Activated CD4-positive, alpha-beta T cell treated with anti-CD3 and anti-CD28 coated beads, Interleukin-2, amount 10 ng/mL, durations not matched to agents 7 days and 5 days (primary cell): ENCODE measurements at regions not wholly inside any gene's neighbourhood (a gene's known extent, or its start where the extent isn't known, plus 50 kb on each side); places are given as distances from the start of the nearest gene placed in this dataset.
A peak's percentile ranks its signal among the peaks of the same experiment; 100 is the strongest.
"Not testable (repeated sequence)": the region's sequence is repeated elsewhere in the genome, so short reads cannot be mapped to it uniquely, and the experiment has no call there.

Experiments used
- CTCF ChIA-PET: fragments of 350-600 bp; sonication (Branson Sonifier 250); formaldehyde crosslinking; loops from one replicate; lab custom pipeline; 2021; ENCODE audit warnings: antibody characterized with exemption; lab: Charles Lee
- POLR2A ChIA-PET: fragments of 350-600 bp; sonication (Branson Sonifier 250); formaldehyde crosslinking; loops from one replicate; lab custom pipeline; 2021; ENCODE audit warnings: antibody characterized with exemption; lab: Charles Lee
- DNase-seq: peaks from one replicate; pipeline ENCODE4 v3.0.0-alpha.2; 2020
- H3K27ac Mint-ChIP-seq: one replicate; pipeline ENCODE4 v1.8.0; 2021; ENCODE audit warnings: mild to moderate bottlenecking, moderate library complexity, mixed read lengths
- H3K27me3 Mint-ChIP-seq: one replicate; pipeline ENCODE4 v1.8.0; 2021; ENCODE audit warnings: mixed read lengths
- H3K36me3 Mint-ChIP-seq: one replicate; pipeline ENCODE4 v1.8.0; 2021; ENCODE audit warnings: low read depth, mixed read lengths
- H3K4me1 Mint-ChIP-seq: one replicate; pipeline ENCODE4 v1.8.0; 2021; ENCODE audit warnings: mixed read lengths
- H3K4me3 Mint-ChIP-seq: one replicate; pipeline ENCODE4 v1.8.0; 2021; ENCODE audit warnings: mild to moderate bottlenecking, moderate library complexity, mixed read lengths
- H3K9me3 Mint-ChIP-seq: one replicate; pipeline ENCODE4 v1.8.0; 2021; ENCODE audit warnings: mixed read lengths

DNA sequence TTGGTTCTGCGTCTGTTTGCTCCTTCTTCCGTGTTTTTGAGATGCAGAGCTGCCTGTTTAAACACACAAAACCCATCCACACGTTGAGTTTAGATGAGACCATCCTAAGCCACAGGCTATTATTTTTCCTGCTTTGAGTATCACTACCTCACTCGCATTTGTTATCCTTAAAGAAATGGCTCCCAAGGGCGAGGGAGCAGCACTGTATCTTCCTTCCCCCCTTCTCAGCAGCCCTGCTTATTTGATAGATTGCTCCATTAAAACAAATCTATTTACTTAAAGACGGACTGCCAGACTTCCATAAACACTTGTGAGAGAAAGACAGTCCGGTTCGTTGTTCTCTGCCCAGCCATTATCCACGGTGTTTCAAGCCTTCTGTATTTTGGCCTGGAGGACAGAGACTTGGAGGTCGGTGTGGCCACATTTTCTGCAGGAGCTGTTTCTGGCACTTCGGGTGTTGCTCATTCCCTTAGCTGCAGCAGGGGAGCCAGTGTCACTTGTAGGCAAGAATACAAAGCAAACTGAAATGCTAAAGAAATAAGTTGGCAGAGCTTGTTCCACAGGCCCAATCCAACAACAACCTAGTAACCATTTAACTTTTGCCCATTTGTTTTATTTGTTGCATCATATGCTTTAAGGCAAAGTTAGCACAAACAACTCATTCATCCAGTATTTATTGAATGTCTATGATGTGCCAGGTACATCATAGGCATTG lies 275.4 kb downstream of the TTC6 start:
- no peaks in the 10 kb centered on the region for H3K27me3 Mint-ChIP-seq
- peaks cover 7% of the 10 kb centered on the region for H3K4me1 Mint-ChIP-seq
- DNase-seq, result no peak
- CTCF ChIA-PET, result no interaction called here
- H3K4me3 Mint-ChIP-seq, result no peak overlapping the region
- no peaks in the 10 kb centered on the region for H3K9me3 Mint-ChIP-seq
- H3K36me3 Mint-ChIP-seq, result no peaks in the 10 kb centered on the region
- POLR2A ChIA-PET, result no interaction called here
- H3K27ac Mint-ChIP-seq, result no peak overlapping the region

DNA sequence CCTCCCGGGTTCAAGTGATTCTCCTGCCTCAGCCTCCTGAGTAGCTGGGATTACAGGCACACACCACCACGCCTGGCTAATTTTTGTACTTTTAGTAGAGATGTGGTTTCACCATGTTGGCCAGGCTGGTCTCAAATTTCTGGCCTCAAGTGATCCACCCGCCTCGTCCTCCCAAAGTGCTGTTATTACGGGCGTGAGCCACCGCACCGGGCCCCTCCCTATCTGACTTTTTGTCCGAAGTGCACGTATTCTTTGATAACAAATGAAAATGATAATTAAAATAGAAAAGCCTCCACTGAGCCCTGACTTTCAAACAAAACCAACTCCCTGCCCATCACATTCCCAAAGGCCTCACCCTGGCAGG lies 278.6 kb downstream of the TTC6 start:
- H3K4me1 Mint-ChIP-seq, H3K36me3 Mint-ChIP-seq, POLR2A ChIA-PET, H3K27ac Mint-ChIP-seq, H3K27me3 Mint-ChIP-seq, DNase-seq, H3K9me3 Mint-ChIP-seq, H3K4me3 Mint-ChIP-seq: not testable (repeated sequence)
- CTCF ChIA-PET, result interaction anchor here (0.5 to 1.0 kb wide), 4 partner anchors 15 to 583 kb away, joined by 3 to 5 read pairs (median 3); no protein-coding TSS in a partner anchor

DNA sequence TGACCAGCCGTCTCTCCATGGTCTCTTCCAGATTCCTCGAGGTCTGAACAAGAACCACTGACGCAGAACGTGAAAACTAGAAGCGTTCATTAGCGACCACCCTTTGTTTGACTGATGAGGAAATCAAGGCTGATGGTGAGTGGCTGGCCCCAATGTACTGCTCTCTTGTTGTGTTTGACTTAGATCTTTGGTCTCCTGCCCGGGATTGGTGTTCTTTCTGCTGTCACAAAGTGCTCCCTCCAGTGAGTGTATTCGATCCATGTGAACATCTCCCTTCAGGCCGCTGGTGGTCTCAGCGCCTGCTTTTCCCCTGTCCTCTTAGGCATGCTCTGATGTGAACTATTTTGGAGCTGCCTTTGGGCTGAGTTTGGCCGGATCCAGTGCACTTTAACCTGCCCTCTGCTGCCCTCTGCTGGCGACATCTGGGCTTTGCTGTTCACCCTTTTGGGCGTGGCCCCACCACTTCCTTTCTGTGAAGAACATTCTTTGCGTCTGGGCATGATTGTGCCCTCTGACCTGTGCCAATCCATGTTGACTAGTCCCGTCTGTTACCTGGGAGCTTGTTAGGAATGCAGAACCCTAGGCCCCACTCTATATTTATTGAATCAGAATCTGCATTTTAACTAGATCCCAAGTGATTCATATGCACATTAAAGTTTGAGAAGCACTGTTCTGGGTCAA lies 279.1 kb downstream of the TTC6 start:
- H3K27ac Mint-ChIP-seq, result no peak overlapping the region
- peak; percentile 86 for DNase-seq
- H3K36me3 Mint-ChIP-seq, result no peaks in the 10 kb centered on the region
- POLR2A ChIA-PET, result no interaction called here
- no peak overlapping the region for H3K4me3 Mint-ChIP-seq
- CTCF ChIA-PET, result interaction anchor here (0.5 to 1.0 kb wide), 4 partner anchors 15 to 583 kb away, joined by 3 to 5 read pairs (median 3); no protein-coding TSS in a partner anchor
- peaks cover 7% of the 10 kb centered on the region for H3K4me1 Mint-ChIP-seq
- no peaks in the 10 kb centered on the region for H3K9me3 Mint-ChIP-seq
- peaks cover 5% of the 10 kb centered on the region for H3K27me3 Mint-ChIP-seq

DNA sequence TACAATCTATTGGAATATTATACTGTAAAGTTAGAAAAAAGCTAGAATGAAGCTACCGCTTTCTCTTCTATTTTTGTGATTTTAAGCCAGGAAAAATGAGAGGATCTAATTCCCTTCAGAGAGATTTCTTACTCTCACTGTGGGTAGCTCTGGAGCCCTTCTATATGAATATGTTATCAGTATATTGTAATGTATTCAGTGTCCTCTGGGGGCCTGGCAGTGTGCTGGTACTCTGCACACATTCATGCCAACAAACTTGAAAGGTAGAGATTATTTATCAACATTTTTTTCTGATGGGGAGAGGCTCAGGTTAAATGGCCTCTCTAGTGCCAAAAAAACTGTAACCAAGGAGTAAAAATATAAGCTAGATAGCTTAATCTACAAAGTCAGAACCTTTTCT lies 292.8 kb downstream of the TTC6 start:
- DNase-seq, result no peak
- H3K36me3 Mint-ChIP-seq, result no peaks in the 10 kb centered on the region
- H3K27ac Mint-ChIP-seq, result no peak overlapping the region
- ChIA-PET POLR2A (no interaction called here), CTCF (no interaction called here)
- H3K4me3 Mint-ChIP-seq, result no peak overlapping the region
- no peaks in the 10 kb centered on the region for H3K4me1 Mint-ChIP-seq
- no peaks in the 10 kb centered on the region for H3K27me3 Mint-ChIP-seq
- H3K9me3 Mint-ChIP-seq, result no peaks in the 10 kb centered on the region

DNA sequence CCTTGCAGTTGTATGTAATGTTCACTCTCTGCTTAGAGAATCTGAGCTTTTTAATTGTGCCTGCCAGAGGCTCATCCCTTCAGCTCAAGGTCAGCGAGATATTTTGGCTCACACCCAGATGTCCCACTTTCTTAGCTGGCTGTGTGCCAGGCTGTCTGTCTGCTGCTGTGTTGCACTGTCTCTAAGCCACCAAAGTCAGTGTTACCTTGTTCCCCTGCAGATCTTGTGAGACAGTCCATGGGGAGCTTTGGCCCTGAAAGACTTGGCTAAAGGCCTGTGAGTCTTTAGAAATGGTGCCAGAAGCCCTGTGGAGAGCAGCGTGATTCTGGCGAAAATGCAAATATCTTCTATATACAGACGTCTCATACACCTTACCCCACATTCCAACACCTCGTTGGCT lies 293.7 kb downstream of the TTC6 start:
- no peaks in the 10 kb centered on the region for H3K27me3 Mint-ChIP-seq
- no peaks in the 10 kb centered on the region for H3K36me3 Mint-ChIP-seq
- H3K9me3 Mint-ChIP-seq, result no peaks in the 10 kb centered on the region
- no peak overlapping the region for H3K27ac Mint-ChIP-seq
- H3K4me3 Mint-ChIP-seq, result no peak overlapping the region
- no peak for DNase-seq
- POLR2A ChIA-PET, result no interaction called here
- no peaks in the 10 kb centered on the region for H3K4me1 Mint-ChIP-seq
- CTCF ChIA-PET, result interaction anchor here (1.1 kb wide), 1 partner anchor 15 kb away, joined by 3 read pairs; no protein-coding TSS in a partner anchor

DNA sequence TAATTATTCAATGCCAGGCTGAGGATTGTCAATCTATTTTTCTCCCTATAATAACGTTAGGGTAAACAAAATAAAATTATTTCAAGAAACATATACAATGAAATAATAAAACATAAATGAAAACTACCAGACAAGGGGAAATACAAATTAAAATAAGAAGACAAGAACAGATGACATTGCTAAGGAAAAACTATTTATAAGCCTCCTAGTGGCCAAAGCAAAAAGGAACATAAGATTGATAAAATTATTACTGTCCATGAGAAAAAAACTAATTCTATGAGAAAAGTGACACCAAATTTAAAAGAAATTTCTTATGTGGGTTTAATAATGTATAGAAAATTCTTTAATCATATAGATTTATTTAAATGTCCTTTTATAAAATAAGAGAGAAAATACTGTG lies 294.7 kb downstream of the TTC6 start:
- Mint-ChIP-seq H3K27ac (no peak overlapping the region), H3K36me3 (no peaks in the 10 kb centered on the region), H3K27me3 (no peaks in the 10 kb centered on the region), H3K9me3 (no peaks in the 10 kb centered on the region), H3K4me1 (no peaks in the 10 kb centered on the region), H3K4me3 (no peak overlapping the region)
- POLR2A ChIA-PET, result no interaction called here
- no peak for DNase-seq
- CTCF ChIA-PET, result no interaction called here

DNA sequence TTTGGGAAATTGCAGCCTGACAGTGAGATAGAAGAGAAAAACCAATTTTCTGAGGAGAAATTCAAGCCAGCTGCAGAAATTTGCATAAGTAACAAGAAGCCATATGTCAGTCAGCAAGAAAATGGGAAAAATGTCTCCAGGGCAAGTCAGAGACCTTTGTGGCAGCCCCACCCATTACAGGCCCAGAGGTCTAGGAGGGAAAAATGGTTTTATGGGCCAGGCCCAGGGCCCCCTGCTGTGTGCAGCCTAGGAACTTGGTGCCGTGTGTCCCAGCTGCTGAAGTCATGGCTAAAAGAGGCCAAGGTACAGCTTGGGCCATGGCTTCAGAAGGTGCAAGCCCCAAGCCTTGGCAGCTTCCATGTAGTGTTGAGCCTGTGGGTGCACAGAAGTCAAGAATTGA lies 296.1 kb downstream of the TTC6 start:
- POLR2A ChIA-PET, CTCF ChIA-PET, H3K27ac Mint-ChIP-seq, DNase-seq, H3K4me3 Mint-ChIP-seq, H3K27me3 Mint-ChIP-seq, H3K9me3 Mint-ChIP-seq, H3K4me1 Mint-ChIP-seq, H3K36me3 Mint-ChIP-seq: not testable (repeated sequence)

DNA sequence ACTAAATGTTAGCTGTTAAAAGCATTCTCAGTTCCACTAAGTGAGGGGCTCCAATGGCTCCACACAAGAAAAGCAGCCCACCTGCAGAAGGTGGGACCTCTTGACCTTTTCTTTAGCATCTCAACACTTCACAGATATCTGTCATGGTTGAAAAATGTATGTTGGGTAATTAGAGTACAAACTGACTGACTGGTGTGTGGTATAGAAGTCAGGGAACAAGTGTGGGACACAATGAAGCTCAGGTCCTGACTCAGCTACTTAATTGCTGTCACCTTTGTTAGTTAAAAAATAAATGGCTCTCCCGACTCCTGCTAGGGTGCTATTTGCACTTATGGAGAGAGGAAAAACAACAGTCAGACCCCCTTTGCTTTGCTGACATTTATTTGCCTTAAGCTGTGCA lies 299.0 kb downstream of the TTC6 start:
- ChIA-PET CTCF (no interaction called here), POLR2A (no interaction called here)
- Mint-ChIP-seq H3K27ac (no peak overlapping the region), H3K9me3 (no peaks in the 10 kb centered on the region), H3K4me1 (no peaks in the 10 kb centered on the region), H3K36me3 (no peaks in the 10 kb centered on the region), H3K27me3 (peaks cover 4% of the 10 kb centered on the region), H3K4me3 (no peak overlapping the region)
- DNase-seq, result no peak

DNA sequence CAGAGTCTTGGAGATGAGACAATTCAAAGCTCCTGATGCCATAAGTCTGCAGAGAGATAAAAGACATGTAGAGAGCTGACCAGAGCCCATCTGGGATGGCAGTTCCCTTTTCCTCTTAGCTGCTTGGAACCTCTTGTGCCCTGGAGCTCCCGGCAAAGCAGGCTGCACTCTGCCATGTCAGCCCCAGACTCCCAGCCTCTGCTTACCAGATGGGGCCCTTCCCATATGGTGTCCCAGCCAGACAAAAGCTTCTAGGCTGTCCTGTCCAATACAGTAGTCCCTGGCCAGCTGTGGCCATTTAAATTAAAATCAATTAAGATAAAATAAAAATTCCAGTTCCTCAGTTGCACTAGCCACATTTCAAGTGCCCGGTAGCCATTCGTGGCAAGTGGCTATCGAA lies 303.9 kb downstream of the TTC6 start:
- Mint-ChIP-seq H3K27me3 (peaks cover 9% of the 10 kb centered on the region), H3K9me3 (no peaks in the 10 kb centered on the region), H3K4me3 (no peak overlapping the region), H3K4me1 (peaks cover 1% of the 10 kb centered on the region), H3K36me3 (no peaks in the 10 kb centered on the region), H3K27ac (no peak overlapping the region)
- CTCF ChIA-PET, result no interaction called here
- no peak for DNase-seq
- POLR2A ChIA-PET, result no interaction called here

DNA sequence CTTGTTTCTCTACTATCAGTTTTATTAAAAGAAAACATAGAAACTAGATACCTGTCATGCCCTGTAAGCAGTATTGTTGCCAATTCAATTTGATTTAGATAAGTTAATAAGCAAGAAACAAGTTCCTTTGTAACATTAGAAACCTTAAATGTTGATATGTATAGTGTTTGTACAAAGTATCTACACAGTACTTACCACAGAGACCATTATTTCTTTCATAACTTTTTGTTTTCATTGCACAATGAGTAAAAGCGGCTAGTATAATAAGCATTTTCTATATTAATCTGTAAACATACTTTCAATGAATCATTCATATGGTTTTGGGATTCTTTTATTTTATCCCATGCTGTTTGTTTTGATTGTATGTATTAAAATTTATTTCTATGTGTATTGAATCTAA lies 305.1 kb downstream of the TTC6 start:
- POLR2A ChIA-PET, result no interaction called here
- Mint-ChIP-seq H3K36me3 (no peaks in the 10 kb centered on the region), H3K9me3 (no peaks in the 10 kb centered on the region), H3K4me3 (no peak overlapping the region), H3K27ac (no peak overlapping the region), H3K4me1 (peaks cover 1% of the 10 kb centered on the region), H3K27me3 (peaks cover 8% of the 10 kb centered on the region)
- DNase-seq, result no peak
- CTCF ChIA-PET, result no interaction called here

DNA sequence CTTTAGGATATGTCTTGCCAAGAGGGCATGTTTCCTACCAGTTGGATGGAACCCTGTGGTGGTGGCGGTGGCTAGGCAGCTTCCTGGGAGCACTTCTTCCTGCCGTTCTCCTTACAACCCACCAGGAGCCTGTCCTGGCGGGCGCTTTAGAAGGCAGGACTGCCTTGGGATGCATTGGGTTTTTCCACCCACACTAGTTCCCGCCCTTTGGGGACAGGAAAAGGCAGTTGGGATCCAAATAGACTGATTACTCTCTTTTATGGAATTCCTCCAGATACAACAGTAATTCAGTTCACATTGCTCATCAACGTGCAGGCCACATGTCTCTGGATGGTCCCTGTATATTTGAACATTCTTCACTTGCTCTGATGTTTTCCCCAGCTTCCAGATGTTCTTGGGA lies 305.7 kb upstream of the SSTR1 start:
- Mint-ChIP-seq H3K27ac (no peak overlapping the region), H3K36me3 (no peaks in the 10 kb centered on the region), H3K9me3 (no peaks in the 10 kb centered on the region), H3K4me3 (no peak overlapping the region), H3K27me3 (peaks cover 8% of the 10 kb centered on the region), H3K4me1 (peaks cover 1% of the 10 kb centered on the region)
- no peak for DNase-seq
- POLR2A ChIA-PET, result no interaction called here
- CTCF ChIA-PET, result no interaction called here

DNA sequence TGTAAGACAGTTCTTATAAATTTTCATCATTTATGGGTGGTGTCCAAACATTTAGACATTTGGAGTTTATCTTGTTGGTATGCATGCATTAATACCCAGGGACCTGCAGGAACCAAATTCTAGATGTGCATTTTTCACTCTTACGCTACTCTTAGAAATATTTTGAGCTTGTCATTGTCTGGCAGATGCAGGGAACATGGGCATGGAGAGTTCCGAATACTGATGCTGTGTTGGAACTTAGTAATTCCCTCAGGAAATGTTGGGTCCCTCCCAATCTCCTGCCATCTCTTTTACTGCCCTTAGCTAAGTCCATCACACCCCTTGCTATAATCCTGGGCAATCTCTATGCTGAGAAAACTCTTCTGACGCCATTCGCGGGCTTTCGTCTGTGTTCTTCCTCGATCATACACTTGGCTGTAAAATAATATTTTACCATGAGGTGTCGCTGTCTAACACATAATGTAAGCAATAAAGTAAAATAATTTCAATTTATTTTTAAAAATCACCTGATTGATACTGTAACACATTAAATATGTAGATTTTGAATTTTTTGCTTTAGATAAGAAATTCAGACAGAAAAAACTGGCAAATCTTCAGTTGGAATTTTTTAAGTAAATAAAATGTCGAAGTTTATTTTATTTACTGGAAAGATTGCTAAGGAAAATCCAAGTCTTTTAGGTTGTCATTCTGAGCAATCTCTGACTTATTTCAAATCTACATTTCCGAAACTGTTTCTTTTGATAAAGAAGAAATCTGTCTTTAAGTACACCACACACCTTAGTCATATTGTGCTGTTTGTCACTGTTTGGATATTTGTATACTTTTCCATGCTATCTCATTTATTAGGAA lies 304.1 kb upstream of the SSTR1 start:
- no peaks in the 10 kb centered on the region for H3K36me3 Mint-ChIP-seq
- CTCF ChIA-PET, result no interaction called here
- H3K9me3 Mint-ChIP-seq, result no peaks in the 10 kb centered on the region
- DNase-seq, result peak; percentile 15
- no peak overlapping the region for H3K4me3 Mint-ChIP-seq
- peaks cover 1% of the 10 kb centered on the region for H3K4me1 Mint-ChIP-seq
- POLR2A ChIA-PET, result no interaction called here
- H3K27ac Mint-ChIP-seq, result no peak overlapping the region
- H3K27me3 Mint-ChIP-seq, result peaks cover 6% of the 10 kb centered on the region

DNA sequence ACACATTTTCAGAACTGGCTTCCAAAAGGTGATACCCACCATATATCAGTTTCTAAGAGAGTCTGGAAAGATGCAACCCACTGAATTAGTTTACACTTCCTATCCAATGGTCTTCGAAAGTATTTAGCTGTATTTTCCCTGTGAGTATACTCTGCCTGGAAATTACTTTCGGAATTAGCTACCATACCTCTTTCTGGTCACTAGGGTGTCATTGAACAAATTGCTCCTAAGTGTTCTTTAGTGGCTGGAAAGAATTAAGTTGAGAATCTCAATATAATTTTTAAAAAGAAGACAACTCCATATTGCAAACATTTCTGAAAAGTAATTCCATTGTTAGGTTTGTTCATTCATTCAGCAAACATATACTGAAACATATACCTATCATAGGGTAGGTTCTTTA lies 283.1 kb upstream of the SSTR1 start:
- Mint-ChIP-seq H3K4me3 (no peak overlapping the region), H3K27ac (no peak overlapping the region), H3K4me1 (no peaks in the 10 kb centered on the region), H3K9me3 (no peaks in the 10 kb centered on the region), H3K27me3 (no peaks in the 10 kb centered on the region), H3K36me3 (no peaks in the 10 kb centered on the region)
- DNase-seq, result no peak
- CTCF ChIA-PET, result interaction anchor here (0.7 kb wide), 1 partner anchor 13 kb away, joined by 4 read pairs; no protein-coding TSS in a partner anchor
- POLR2A ChIA-PET, result no interaction called here
